HepG2 (cell line): ENCODE measurements at regions not wholly inside any gene's neighbourhood (a gene's known extent, or its start where the extent isn't known, plus 50 kb on each side); places are given as distances from the start of the nearest gene placed in this dataset.

ENCODE experiments used
- ATAC-seq: fragments of 200-7000 bp; cut with Tn5 transposase; 3 replicates; pipeline ENCODE4 v1.9.1; 2020; ENCODE audit warnings: mild to moderate bottlenecking, moderate library complexity
- BruUV-seq: library from RNA; stranded (reverse); fragments of 400-500 nt; replicated peaks from 2 replicates; lab custom pipeline; 2021; lab: Mats Ljungman, UMichigan
- CTCF ChIA-PET: fragments of 300-600 bp; formaldehyde crosslinking; extraction: SDS; loops from one replicate; lab custom pipeline; 2021; ENCODE audit warnings: low total read pairs, inconsistent platforms, low intra/inter-chr PET ratio; lab: Yijun Ruan, JAX
- POLR2A ChIA-PET: fragments of 350-600 bp; sonication (Branson Sonifier 250); formaldehyde crosslinking; loops from one replicate; lab custom pipeline; 2020; ENCODE audit warnings: antibody characterized with exemption, inconsistent platforms; lab: Yijun Ruan, JAX
- DNase-seq: peaks from one replicate; pipeline ENCODE4 v3.0.0-alpha.2; 2015; ENCODE audit warnings: low spot score
- FAIRE-seq: peaks from 3 replicates; lab custom pipeline; 2011; peaks lifted over from hg19 to GRCh38; lab: Jason Lieb, UNC
- H2AFZ ChIP-seq: one replicate; pipeline ENCODE4 v1.6.1; 2011; ENCODE audit warnings: low read length, inconsistent platforms
- H3K27ac ChIP-seq: fragments of 300-600 bp; 3 replicates; pipeline ENCODE4 v1.8.0; 2011; ENCODE audit warnings: mixed run types, mild to moderate bottlenecking, mixed read lengths, low read length, inconsistent platforms; ENCODE audit not compliant: insufficient read depth; ENCODE audit errors: extremely low read length
- H3K27me3 ChIP-seq, 2 experiments: fragments of 200-600 bp in 1 of 2; 2 replicates in 1 of 2; 3 replicates in 1 of 2; pipeline versions ENCODE4 v1.6.0 to v1.8.0; 2011; ENCODE audit warnings: low read length in 2 of 2, mild to moderate bottlenecking in 2 of 2, moderate library complexity in 2 of 2, inconsistent platforms in 1 of 2; ENCODE audit not compliant: insufficient read depth in 2 of 2, control insufficient read depth in 1 of 2
- H3K36me3 ChIP-seq, 2 experiments: fragments of 200-600 bp in 1 of 2; replicated peaks in 1 of 2; 2 replicates in 1 of 2; 3 replicates in 1 of 2; pipeline versions ENCODE4 v1.5.1 to v1.8.0; 2011; ENCODE audit warnings: low read length in 2 of 2, inconsistent platforms in 1 of 2; ENCODE audit not compliant: insufficient read depth in 2 of 2, control insufficient read depth in 1 of 2
- H3K4me1 ChIP-seq: 2 replicates; pipeline ENCODE4 v1.5.1; 2012; ENCODE audit warnings: low read length, inconsistent platforms; ENCODE audit not compliant: insufficient read depth
- H3K4me2 ChIP-seq: 2 replicates; pipeline ENCODE4 v1.6.0; 2011; ENCODE audit warnings: low read depth, low read length, inconsistent platforms
- H3K4me3 ChIP-seq, 3 experiments: fragments of 200-600 bp in 1 of 3; sonication (generic), shearing (Covaris generic) in 1 of 3; replicated peaks in 1 of 3; 2 replicates each; pipeline ENCODE4 v1.5.1; 2011 to 2016; ENCODE audit warnings: low read length in 3 of 3, inconsistent platforms in 2 of 3, low read depth in 2 of 3, mild to moderate bottlenecking in 2 of 3, control low read depth in 1 of 3, mixed read lengths in 1 of 3; ENCODE audit not compliant: insufficient read depth in 1 of 3
- H3K79me2 ChIP-seq: one replicate; pipeline ENCODE4 v1.6.1; 2011; ENCODE audit warnings: low read length, inconsistent platforms; ENCODE audit not compliant: insufficient read depth
- H3K9ac ChIP-seq: 2 replicates; pipeline ENCODE4 v1.6.0; 2011; ENCODE audit warnings: mild to moderate bottlenecking, low read depth, low read length, inconsistent platforms; ENCODE audit not compliant: insufficient read depth
- H3K9me3 ChIP-seq: 2 replicates; pipeline ENCODE4 v1.5.1; 2012; ENCODE audit warnings: mild to moderate bottlenecking, low read length
- H4K20me1 ChIP-seq: 2 replicates; pipeline ENCODE4 v1.6.0; 2011; ENCODE audit warnings: inconsistent platforms, mild to moderate bottlenecking, low read length, moderate library complexity; ENCODE audit not compliant: insufficient read depth
- E2F5 ChIP-seq: sonication (generic); formaldehyde crosslinking; conservative IDR thresholded peaks from 2 replicates; pipeline ENCODE4 v1.4.0; 2020; ENCODE audit warnings: missing genetic modification reagents
- HNRNPH1 ChIP-seq: fragments of 200-400 bp; formaldehyde crosslinking; optimal IDR thresholded peaks from 2 replicates; pipeline ENCODE3; 2017; ENCODE audit warnings: mild to moderate bottlenecking, low read depth, low read length
- HOXA3 ChIP-seq: sonication (generic); formaldehyde crosslinking; IDR thresholded peaks from 2 replicates; pipeline ENCODE4 v1.5.0; 2020; ENCODE audit warnings: missing genetic modification reagents
- JUN ChIP-seq: sonication (generic); formaldehyde crosslinking; IDR thresholded peaks from 2 replicates; pipeline ENCODE4 v1.4.0; 2020; ENCODE audit warnings: mild to moderate bottlenecking, missing genetic modification reagents
- MAFF ChIP-seq: IDR thresholded peaks from 2 replicates; pipeline ENCODE4 v1.6.1; 2011; ENCODE audit warnings: low read depth, low read length, improper control_type of control experiment
- MAFK ChIP-seq, 2 experiments: IDR thresholded peaks in 1 of 2; conservative IDR thresholded peaks in 1 of 2; 2 replicates each; pipeline ENCODE4 v1.6.1; 2011; ENCODE audit warnings: improper control_type of control experiment in 2 of 2, low read length in 2 of 2
- MEIS1 ChIP-seq: sonication (generic); formaldehyde crosslinking; IDR thresholded peaks from 2 replicates; pipeline ENCODE4 v1.9.0; 2021; ENCODE audit warnings: mild to moderate bottlenecking, missing genetic modification reagents, moderate library complexity, borderline replicate concordance
- NR2F6 ChIP-seq, 2 experiments: IDR thresholded peaks; 2 replicates each; pipeline ENCODE4 v1.6.1; 2016; ENCODE audit warnings: antibody characterized with exemption in 1 of 2, mild to moderate bottlenecking in 1 of 2
- POLR2G ChIP-seq: fragments of 200-400 bp; formaldehyde crosslinking; IDR thresholded peaks from 2 replicates; pipeline ENCODE4 v1.6.1; 2018; ENCODE audit warnings: mild to moderate bottlenecking, low read depth, low read length, moderate library complexity
- THAP9 ChIP-seq: sonication (generic); formaldehyde crosslinking; IDR thresholded peaks from 2 replicates; pipeline ENCODE4; 2020; ENCODE audit warnings: missing genetic modification reagents, mild to moderate bottlenecking, borderline replicate concordance
- ZFAT ChIP-seq: sonication (generic); formaldehyde crosslinking; conservative IDR thresholded peaks from 2 replicates; pipeline ENCODE4 v1.8.1; 2023; ENCODE audit warnings: missing genetic modification reagents, inconsistent platforms
- ZKSCAN8 ChIP-seq: IDR thresholded peaks from 2 replicates; pipeline ENCODE4 v1.6.1; 2016; ENCODE audit warnings: borderline replicate concordance, missing genetic modification reagents, missing compliant biosample characterization
- ZNF230 ChIP-seq: sonication (generic); formaldehyde crosslinking; IDR thresholded peaks from 2 replicates; pipeline ENCODE4 v1.4.0; 2020; ENCODE audit warnings: mild to moderate bottlenecking, missing genetic modification reagents
- ZNF547 ChIP-seq: sonication (generic); formaldehyde crosslinking; IDR thresholded peaks from 2 replicates; pipeline ENCODE4 v1.5.1; 2020; ENCODE audit warnings: mild to moderate bottlenecking, missing genetic modification reagents
- ZNF558 ChIP-seq: sonication (generic); formaldehyde crosslinking; IDR thresholded peaks from 2 replicates; pipeline ENCODE4 v1.9.0; 2022; ENCODE audit warnings: mild to moderate bottlenecking, missing genetic modification reagents, borderline replicate concordance
- ZNF737 ChIP-seq: sonication (generic); formaldehyde crosslinking; IDR thresholded peaks from 2 replicates; pipeline ENCODE4 v1.5.0; 2020; ENCODE audit warnings: missing genetic modification reagents, mild to moderate bottlenecking, borderline replicate concordance
- WGBS: methylation state at CpG from one replicate; pipeline ENCODE4 v1.1.6; 2017; ENCODE audit warnings: low lambda C conversion rate; 5-methylcytosine and 5-hydroxymethylcytosine counted together
- in situ Hi-C: cut with HindIII; loops from 2 replicates; pipeline ENCODE4 v1.10.0; 2017; ENCODE audit warnings: low pct_unique_long_range_greater_than_20kb; ENCODE audit not compliant: extremely low pct_ligation_motif_present
- intact Hi-C: fragments of 100-400 bp; cut with micrococcal nuclease; formaldehyde crosslinking; loops from one replicate; pipeline ENCODE4 v1.10.0; 2022; ENCODE audit not compliant: unreplicated experiment

- TF ChIP-seq ZFAT (CRISPR knock-in tag) = no peak
- TF ChIP-seq E2F5 = no peak
- TF ChIP-seq ZNF737 (CRISPR knock-in tag) = no peak
- TF ChIP-seq ZNF547 (CRISPR knock-in tag) = no peak
- peak; percentile 51 to 57 for TF ChIP-seq MAFK (conservative IDR thresholded peaks at IDR 0.05 in 1 of 2, IDR thresholded peaks at IDR 0.05 in 1 of 2; ENCODE audit: low read length in 2 of 2)
- no peak for TF ChIP-seq NR2F6 (IDR thresholded peaks at IDR 0.05)
- TF ChIP-seq NR2F6 (CRISPR knock-in tag; IDR thresholded peaks at IDR 0.05) = no peak
- TF ChIP-seq MAFF = peak; percentile 44; the same call in 1 of the 2 replicates
Observed at GRCh38 chr7:52569151-52569550, 466.3 kb upstream of the POM121L12 start (continued).

GRCh38 chr7:52565974-52566373, 469.5 kb upstream of the POM121L12 start:
- Histone ChIP-seq H3K79me2 (no peaks in the 10 kb centered on the region), H3K9ac (no peak overlapping the region), H3K4me1 (no peaks in the 10 kb centered on the region), H2AFZ (no peak overlapping the region), H3K27me3 (no peaks in the 10 kb centered on the region), H4K20me1 (no peaks in the 10 kb centered on the region), H3K9me3 (peaks cover 19% of the 10 kb centered on the region), H3K4me3 (no peak overlapping the region), H3K36me3 (no peaks in the 10 kb centered on the region), H3K4me2 (no peak overlapping the region), H3K27ac (no peak overlapping the region)
- FAIRE-seq (no peak), DNase-seq (no peak), ATAC-seq (no peak)
- 32% methylated on average over 5 of the region's 5 CpGs for WGBS
- BruUV-seq = no TSS peak
- in situ Hi-C loops (no loop called here), intact Hi-C loops (no loop called here)
- ChIA-PET POLR2A (no interaction called here), CTCF (no interaction called here)
- TF ChIP-seq ZKSCAN8 (CRISPR knock-in tag) (no peak), POLR2G (no peak), MEIS1 (CRISPR knock-in tag) (no peak), HNRNPH1 (no peak), ZNF230 (CRISPR knock-in tag) (no peak), JUN (CRISPR knock-in tag) (no peak), ZNF558 (no peak), HOXA3 (CRISPR knock-in tag) (no peak), THAP9 (CRISPR knock-in tag) (no peak)
